ENCODE measurements at regions not wholly inside any gene's neighbourhood (a gene's known extent, or its start where the extent isn't known, plus 50 kb on each side); places are given as distances from the start of the nearest gene placed in this dataset.

- TF ChIP-seq CTCF (IDR thresholded peaks at IDR 0.05) (no peak), POLR2A (IDR thresholded peaks at IDR 0.05) (no peak)
Measured at GRCh38 chr16:52781005-52781630, 234.2 kb upstream of the TOX3 start.

GRCh38 chr16:52773026-52773425, 226.1 kb upstream of the TOX3 start:
- Histone ChIP-seq H3K36me3 (ENCODE audit: low read depth, missing control alignments) (no peaks in the 10 kb centered on the region), H3K9me3 (no peaks in the 10 kb centered on the region), H3K27me3 (no peaks in the 10 kb centered on the region), H3K27ac (no peak overlapping the region), H3K4me3 (no peak overlapping the region), H3K4me1 (no peaks in the 10 kb centered on the region)
- DNase-seq = no peak
- WGBS, 2 donors = 83 to 100% methylated on average over 1 of the region's 1 CpG
- intact Hi-C loops (cut with DNase I; ENCODE audit: low total_unique reads) = no loop called here
- TF ChIP-seq CTCF (IDR thresholded peaks at IDR 0.05) = no peak
- TF ChIP-seq POLR2A (IDR thresholded peaks at IDR 0.05) = no peak

More at GRCh38 chr16:52781005-52781630, 234.2 kb upstream of the TOX3 start:
- Histone ChIP-seq H3K4me3 (no peak overlapping the region), H3K27me3 (no peaks in the 10 kb centered on the region), H3K4me1 (no peaks in the 10 kb centered on the region), H3K27ac (no peak overlapping the region), H3K36me3 (ENCODE audit: low read depth, missing control alignments) (no peaks in the 10 kb centered on the region), H3K9me3 (no peaks in the 10 kb centered on the region)
- 58 to 69% methylated on average over 10 to 11 of the region's 11 CpGs for WGBS, 2 donors
- DNase-seq = no peak
- intact Hi-C loops (cut with DNase I; ENCODE audit: low total_unique reads) = no loop called here

GRCh38 chr16:52770828-52771227, 223.9 kb upstream of the TOX3 start:
- DNase-seq = no peak
- Histone ChIP-seq H3K36me3 (ENCODE audit: low read depth, missing control alignments) (no peaks in the 10 kb centered on the region), H3K4me1 (no peaks in the 10 kb centered on the region), H3K27me3 (no peaks in the 10 kb centered on the region), H3K9me3 (no peaks in the 10 kb centered on the region), H3K4me3 (no peak overlapping the region), H3K27ac (no peak overlapping the region)
- TF ChIP-seq CTCF (IDR thresholded peaks at IDR 0.05) (no peak), POLR2A (IDR thresholded peaks at IDR 0.05) (no peak)
- intact Hi-C loops (cut with DNase I; ENCODE audit: low total_unique reads) = no loop called here
- 90 to 95% methylated on average over 4 of the region's 4 CpGs for WGBS, 2 donors

- Histone ChIP-seq H3K27ac (no peak overlapping the region), H3K4me3 (no peak overlapping the region), H3K4me1 (no peaks in the 10 kb centered on the region), H3K36me3 (ENCODE audit: low read depth, missing control alignments) (no peaks in the 10 kb centered on the region), H3K9me3 (no peaks in the 10 kb centered on the region), H3K27me3 (no peaks in the 10 kb centered on the region)
- intact Hi-C loops (cut with DNase I; ENCODE audit: low total_unique reads) = no loop called here
- WGBS, 2 donors = 94 to 98% methylated on average over 5 of the region's 5 CpGs
- TF ChIP-seq POLR2A (IDR thresholded peaks at IDR 0.05) (no peak), CTCF (IDR thresholded peaks at IDR 0.05) (no peak)
- no peak for DNase-seq
Measured at GRCh38 chr16:52758473-52758855, 211.5 kb upstream of the TOX3 start.

GRCh38 chr16:52757746-52758472, 211.0 kb upstream of the TOX3 start:
- TF ChIP-seq POLR2A (IDR thresholded peaks at IDR 0.05) = no peak
- no peak for TF ChIP-seq CTCF (IDR thresholded peaks at IDR 0.05)
- no peak for DNase-seq
- H3K27me3 ChIP-seq = no peaks in the 10 kb centered on the region
- 74 to 75% methylated on average over 10 of the region's 10 CpGs for WGBS, 2 donors
- H3K36me3 ChIP-seq (ENCODE audit: low read depth, missing control alignments) = no peaks in the 10 kb centered on the region
- H3K4me1 ChIP-seq = no peaks in the 10 kb centered on the region
- H3K9me3 ChIP-seq = no peaks in the 10 kb centered on the region
- intact Hi-C loops (cut with DNase I; ENCODE audit: low total_unique reads) = no loop called here
- H3K4me3 ChIP-seq = no peak overlapping the region
- no peak overlapping the region for H3K27ac ChIP-seq

All from testis (tissue), 2 donors.